ENCODE measurements at regions not wholly inside any gene's neighbourhood (a gene's known extent, or its start where the extent isn't known, plus 50 kb on each side); places are given as distances from the start of the nearest gene placed in this dataset.

GRCh38 chr10:130921911-130922440 lies 389.5 kb downstream of the TCERG1L start:
- no peak for TF ChIP-seq CTCF (IDR thresholded peaks at IDR 0.05)
- no peak for TF ChIP-seq ZFP36 (IDR thresholded peaks at IDR 0.05; ENCODE audit: borderline replicate concordance, partially characterized antibody)

All from A549 (cell line).